HG02970 (cell line): ENCODE measurements at regions not wholly inside any gene's neighbourhood (a gene's known extent, or its start where the extent isn't known, plus 50 kb on each side); places are given as distances from the start of the nearest gene placed in this dataset.

ENCODE experiments used
- ATAC-seq: cut with Tn5 transposase; IDR thresholded peaks from one replicate; pipeline ENCODE4 v1.9.1; 2021; ENCODE audit warnings: mild to moderate bottlenecking, moderate library complexity, moderate number of reproducible peaks; ENCODE audit not compliant: unreplicated experiment, low FRiP score

GRCh38 chr1:95369985-95370690 lies 136.1 kb downstream of the RWDD3 start:
- ATAC-seq, result no peak

GRCh38 chr1:95370691-95371562 lies 136.9 kb downstream of the RWDD3 start:
- ATAC-seq, result no peak

- no peak for ATAC-seq
Measured at GRCh38 chr1:95371666-95372282, 137.8 kb downstream of the RWDD3 start.

GRCh38 chr1:95375174-95375573 lies 141.2 kb downstream of the RWDD3 start:
- no peak for ATAC-seq

DNA sequence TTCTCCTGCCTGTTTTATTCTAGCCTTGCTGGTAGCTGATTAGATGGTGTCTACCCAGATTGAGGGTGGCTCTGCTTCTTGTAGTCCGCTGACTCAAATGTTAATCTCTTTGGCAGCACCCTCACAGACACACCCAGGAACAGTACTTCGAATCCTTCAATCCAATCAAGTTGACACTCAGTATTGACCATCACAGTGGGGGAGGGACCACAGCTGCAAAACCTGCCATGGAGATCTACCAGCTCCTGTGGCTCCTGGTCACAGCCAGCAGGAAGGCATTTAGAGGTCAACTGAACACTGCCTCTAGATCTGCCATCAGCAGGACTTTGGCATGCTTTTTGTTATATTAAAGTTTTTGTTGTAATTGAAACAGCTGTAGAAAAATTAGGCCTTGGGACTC lies 146.9 kb downstream of the RWDD3 start:
- no peak for ATAC-seq

DNA sequence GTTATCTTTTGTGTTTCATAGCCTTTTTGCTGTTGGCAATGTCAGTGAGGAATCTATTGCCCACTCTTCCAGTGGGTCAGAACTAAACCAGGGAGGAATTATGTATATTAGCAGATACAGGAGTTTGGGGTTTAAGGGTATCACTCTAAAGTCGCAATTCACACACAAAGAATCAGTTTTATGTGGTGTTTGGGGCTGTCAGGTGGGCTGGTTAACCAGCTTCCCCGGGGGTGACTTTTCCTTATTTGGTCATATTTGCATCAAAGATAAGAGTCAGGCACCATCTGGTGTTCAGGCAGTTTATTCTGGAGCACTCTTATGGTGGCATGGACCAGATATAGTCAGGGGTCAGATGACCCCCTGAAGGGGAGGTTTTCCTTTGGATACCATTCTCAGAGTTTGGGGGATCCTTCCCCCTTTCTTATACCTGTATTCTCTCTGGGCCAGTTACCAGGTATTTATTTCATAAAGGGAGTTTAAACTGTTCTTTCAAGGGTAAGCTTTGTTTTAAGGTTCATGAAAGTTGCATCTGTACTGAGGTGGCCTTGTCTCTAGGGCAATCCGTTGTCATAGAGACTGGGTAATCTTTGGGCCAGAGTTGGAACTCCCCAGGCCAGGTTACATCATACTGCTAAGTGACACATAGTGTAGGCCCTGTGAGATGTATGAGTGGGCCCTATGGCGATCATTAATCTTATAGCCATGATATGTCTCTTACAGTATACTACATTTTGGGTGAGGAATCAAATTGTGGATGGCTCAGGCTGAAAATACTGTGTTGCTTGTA lies 148.2 kb downstream of the RWDD3 start:
- ATAC-seq, result no peak

DNA sequence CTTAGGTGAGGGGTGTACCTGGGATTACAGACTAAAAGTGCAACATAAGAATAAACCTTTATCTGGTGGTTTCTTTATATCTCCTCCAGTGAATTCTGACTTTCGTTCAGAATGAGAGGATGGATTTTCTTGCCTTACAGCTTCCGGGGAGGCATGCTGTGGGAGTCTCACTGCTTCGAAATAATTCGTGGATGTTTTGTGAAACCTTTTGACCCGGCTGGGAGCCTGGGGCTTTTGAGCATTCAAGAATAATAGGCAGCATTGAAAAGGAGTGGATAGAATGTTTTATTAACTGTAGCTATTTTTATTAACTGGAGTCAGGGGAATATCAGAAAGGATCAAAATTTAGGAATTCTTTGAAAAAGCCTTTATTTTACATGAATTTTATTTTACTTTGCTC lies 149.1 kb downstream of the RWDD3 start:
- ATAC-seq, result no peak

- ATAC-seq, result no peak
Measured at GRCh38 chr1:95384567-95384966, 150.6 kb downstream of the RWDD3 start.

DNA sequence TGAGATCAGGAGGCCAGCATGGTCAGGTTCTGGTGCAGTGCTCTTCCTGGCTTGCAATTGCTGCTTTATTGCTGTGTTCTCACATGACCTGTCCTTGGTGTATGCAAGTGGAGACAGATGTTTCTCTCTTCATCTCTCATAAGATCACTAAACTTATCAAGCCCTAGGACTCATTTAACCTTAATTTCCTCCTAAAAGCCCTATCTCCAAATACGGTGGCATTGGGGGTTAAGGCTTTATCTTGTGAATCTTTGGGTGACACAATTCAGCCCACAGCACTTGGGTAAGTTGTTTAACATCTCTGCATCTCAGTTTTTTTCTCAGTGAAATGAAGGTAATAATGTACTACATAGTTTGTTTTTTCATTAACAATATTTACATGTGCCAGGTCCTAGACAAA lies 152.4 kb downstream of the RWDD3 start:
- ATAC-seq, result no peak

DNA sequence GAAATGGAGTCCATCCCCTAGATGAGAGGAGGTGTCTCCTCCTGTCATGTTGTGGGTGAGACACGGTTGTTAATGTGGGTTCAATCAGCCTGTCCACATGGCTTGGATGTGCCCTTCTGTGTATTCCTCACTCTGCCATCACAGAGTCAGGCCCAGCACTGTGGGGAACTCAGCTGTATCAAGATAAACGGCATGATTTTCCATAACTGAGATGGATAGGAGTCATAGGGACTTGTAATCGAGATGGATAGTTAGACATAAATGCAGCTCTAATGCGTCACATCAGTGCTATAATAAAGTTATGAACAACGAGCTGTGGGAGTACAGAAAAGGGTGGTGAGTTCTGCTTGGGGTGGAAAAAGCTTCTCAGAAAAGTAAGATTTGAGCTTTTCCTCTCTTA lies 152.9 kb downstream of the RWDD3 start:
- no peak for ATAC-seq

DNA sequence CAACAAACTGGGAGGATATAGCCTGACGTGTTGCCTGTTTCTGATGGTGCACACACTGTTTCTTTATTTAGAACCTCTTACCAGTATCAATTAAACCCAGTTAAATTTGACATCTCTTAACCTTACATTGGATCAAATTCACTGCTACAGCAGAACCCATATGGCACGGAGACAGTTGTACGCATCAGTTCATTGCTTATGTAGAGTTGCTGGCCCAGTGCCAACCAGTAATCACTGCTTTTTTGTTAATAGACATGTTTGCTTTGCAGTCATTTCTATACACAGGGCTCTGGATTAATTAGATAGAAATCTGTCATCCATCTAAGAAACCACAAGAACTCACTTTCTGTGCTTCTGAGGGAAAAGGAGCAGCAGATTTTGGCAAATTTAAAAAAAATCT lies 154.0 kb downstream of the RWDD3 start:
- no peak for ATAC-seq

- no peak for ATAC-seq
Measured at GRCh38 chr1:95393434-95393833, 159.4 kb downstream of the RWDD3 start.

DNA sequence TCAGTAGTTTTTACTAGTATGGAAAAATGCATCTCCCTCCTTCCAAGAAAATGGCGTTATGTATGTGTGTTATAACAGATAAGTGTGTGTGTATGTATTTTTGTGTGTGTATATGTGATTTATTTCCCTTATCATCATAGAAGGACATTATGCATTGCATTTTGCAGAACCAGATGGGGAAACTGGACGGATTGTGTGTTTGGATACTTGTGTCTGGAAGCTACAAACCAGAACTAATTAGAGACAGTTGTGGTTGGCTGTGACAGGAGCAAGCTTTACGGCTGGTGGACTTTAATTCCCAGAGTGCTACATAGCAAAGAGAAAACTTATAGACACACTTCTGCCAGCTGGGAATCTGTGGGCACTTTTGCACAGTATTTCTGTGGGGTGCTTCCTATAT lies 162.5 kb downstream of the RWDD3 start:
- no peak for ATAC-seq

DNA sequence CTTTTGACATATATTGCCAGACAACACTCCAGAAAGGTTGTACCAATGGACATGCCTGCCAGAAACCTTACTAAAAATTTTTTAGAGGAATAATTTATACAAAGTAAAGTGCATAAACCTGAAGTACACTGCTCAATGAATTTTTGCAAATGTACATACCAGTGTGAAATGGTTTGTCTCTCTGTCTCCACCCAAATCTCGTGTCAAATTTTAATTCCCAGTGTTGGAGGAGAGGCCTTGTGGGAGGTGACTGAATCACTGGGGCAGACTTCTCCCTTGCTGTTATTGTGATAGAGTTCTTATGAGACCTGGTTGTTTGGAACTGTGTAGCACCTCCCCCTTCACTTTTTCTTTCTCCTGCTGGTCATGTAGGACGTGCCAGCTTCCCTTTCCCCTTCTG lies 168.8 kb downstream of the RWDD3 start:
- ATAC-seq, result no peak

DNA sequence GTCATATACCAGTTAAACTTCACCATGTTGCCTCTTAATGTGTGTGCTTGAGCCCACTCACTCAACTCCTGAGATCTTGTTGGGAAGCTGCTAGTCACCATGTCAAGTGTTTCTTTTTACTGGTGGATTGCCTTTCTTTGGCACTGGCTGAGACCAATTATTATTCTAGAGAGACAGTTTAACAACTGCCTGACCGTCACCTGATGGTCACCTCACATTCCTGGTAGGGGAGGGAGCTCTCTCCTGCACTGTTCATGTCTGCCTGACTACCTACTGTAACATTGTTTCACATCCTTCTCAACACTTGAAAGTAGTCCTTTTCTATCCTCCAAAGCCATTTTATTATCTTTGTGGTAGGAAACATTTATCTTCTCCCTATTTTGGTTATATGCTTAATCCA lies 172.3 kb downstream of the RWDD3 start:
- ATAC-seq, result no peak

GRCh38 chr1:95407131-95407885 lies 173.3 kb downstream of the RWDD3 start:
- no peak for ATAC-seq

DNA sequence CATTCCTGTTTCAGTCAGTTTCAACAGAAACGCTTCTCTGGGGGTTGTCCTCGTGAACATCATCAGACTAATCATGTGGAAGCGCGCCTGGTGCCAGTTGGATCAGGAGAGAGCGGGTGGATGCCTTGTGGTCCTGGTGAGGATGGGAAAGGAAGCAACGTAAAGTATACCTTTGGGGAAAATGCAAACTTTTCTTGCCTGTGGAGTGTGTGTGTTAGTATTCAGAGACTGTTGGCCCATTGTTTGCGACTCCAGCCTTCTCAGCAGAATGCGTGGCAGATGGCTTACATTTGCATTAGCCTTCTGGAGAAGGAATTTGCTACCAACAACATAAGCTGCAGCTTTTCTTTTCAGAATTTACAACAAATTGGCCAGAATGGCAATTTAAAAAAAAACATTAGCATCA lies 173.9 kb downstream of the RWDD3 start:
- ATAC-seq, result no peak

- ATAC-seq, result no peak
Measured at GRCh38 chr1:95408507-95409136, 174.6 kb downstream of the RWDD3 start.

DNA sequence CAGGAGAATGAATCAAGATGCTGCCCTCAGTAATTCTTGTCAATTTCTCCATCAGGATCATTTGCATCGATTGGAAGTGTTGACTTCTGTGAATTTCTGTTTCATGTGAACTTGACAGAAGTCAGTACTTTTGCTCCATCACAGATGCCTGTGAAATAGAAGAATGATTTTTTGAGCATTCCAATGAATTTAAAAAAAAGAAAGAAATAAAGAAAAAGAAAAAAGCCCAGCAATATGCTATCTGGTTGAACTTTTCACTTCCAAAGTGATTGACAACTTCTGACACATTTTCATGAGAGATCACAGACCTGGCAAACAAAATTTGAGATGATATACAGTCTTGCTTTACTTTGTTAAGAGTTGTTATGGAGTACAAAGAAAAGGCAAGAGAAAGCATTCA lies 175.3 kb downstream of the RWDD3 start:
- no peak for ATAC-seq

GRCh38 chr1:95409901-95410300 lies 175.9 kb downstream of the RWDD3 start:
- no peak for ATAC-seq
